ENCODE measurements at regions not wholly inside any gene's neighbourhood (a gene's known extent, or its start where the extent isn't known, plus 50 kb on each side); places are given as distances from the start of the nearest gene placed in this dataset.

DNA sequence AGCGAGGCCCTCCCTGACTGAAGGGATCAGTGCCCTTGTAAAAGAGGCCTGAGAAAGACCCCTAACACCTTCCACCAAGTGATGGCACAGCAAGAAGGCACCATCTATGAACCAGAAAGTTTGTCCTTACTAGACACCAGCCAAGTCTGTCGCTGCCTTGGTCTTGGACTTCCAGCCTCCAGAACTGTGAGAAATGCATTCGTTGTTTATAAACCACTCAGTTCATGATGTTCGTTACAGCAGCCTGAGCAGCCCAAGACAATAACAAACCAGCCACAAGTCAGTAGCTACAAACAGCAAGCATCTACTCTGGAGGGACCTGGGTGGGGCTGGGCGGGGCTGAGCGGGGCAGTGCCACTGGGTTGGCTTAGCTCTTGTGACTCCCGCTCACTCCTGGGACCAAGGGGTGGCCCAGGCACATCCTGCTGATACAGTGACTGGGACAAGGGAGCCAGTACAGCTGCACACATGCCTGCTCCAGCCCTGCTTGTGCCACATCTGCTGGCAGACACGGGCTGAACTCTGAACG, 234.9 kb downstream of the IRF8 start:
- peaks cover 3% of the 10 kb centered on the region for H3K9me3 Mint-ChIP-seq (ENCODE audit: unreplicated experiment)
- H3K27ac Mint-ChIP-seq (ENCODE audit: unreplicated experiment), result no peak overlapping the region
- no peaks in the 10 kb centered on the region for H3K4me1 Mint-ChIP-seq (ENCODE audit: low read depth, unreplicated experiment)
- TF ChIP-seq, protein P1, sequence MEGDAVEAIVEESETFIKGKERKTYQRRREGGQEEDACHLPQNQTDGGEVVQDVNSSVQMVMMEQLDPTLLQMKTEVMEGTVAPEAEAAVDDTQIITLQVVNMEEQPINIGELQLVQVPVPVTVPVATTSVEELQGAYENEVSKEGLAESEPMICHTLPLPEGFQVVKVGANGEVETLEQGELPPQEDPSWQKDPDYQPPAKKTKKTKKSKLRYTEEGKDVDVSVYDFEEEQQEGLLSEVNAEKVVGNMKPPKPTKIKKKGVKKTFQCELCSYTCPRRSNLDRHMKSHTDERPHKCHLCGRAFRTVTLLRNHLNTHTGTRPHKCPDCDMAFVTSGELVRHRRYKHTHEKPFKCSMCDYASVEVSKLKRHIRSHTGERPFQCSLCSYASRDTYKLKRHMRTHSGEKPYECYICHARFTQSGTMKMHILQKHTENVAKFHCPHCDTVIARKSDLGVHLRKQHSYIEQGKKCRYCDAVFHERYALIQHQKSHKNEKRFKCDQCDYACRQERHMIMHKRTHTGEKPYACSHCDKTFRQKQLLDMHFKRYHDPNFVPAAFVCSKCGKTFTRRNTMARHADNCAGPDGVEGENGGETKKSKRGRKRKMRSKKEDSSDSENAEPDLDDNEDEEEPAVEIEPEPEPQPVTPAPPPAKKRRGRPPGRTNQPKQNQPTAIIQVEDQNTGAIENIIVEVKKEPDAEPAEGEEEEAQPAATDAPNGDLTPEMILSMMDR (IDR thresholded peaks at IDR 0.05; ENCODE audit: partially characterized antibody, unreplicated experiment), result no peak
- no peaks in the 10 kb centered on the region for H3K36me3 Mint-ChIP-seq (ENCODE audit: unreplicated experiment)
- no peak for DNase-seq
- peaks cover 3% of the 10 kb centered on the region for H3K27me3 Mint-ChIP-seq (ENCODE audit: unreplicated experiment)
- H3K4me3 Mint-ChIP-seq (ENCODE audit: unreplicated experiment), result no peak overlapping the region

DNA sequence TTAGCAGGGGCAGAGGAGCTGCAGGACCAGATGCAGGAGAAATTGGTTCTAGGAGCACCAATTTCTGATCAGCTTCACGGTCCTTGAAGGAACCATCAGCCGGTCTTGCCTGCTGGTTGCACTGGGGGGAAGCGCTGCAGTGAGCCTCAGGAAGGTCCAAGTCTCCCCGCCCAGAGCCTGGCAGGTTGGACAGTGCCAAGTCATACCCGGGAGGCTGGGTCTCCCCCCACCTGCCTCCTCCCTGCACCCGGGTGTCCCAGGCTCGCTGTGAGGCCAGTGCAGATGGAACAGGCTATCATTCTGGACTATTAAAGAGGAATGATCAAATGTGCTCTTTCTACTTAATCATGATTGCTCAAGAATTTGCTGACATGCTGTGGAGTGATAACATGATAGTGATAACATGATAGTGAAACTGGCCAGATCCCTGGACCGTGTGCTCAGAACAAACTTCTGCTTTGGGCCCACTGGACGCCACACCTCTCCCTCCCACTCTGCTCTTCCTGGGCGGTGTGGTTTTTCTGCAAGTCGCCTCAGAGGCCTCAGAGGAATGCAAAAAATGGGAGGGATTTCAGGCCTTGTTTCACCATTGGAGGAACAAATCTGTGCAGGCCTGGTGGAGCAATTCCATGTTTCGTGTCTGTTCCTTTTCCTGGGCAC, 236.0 kb downstream of the IRF8 start:
- Mint-ChIP-seq H3K27ac (ENCODE audit: unreplicated experiment) (no peak overlapping the region), H3K4me3 (ENCODE audit: unreplicated experiment) (no peak overlapping the region)

DNA sequence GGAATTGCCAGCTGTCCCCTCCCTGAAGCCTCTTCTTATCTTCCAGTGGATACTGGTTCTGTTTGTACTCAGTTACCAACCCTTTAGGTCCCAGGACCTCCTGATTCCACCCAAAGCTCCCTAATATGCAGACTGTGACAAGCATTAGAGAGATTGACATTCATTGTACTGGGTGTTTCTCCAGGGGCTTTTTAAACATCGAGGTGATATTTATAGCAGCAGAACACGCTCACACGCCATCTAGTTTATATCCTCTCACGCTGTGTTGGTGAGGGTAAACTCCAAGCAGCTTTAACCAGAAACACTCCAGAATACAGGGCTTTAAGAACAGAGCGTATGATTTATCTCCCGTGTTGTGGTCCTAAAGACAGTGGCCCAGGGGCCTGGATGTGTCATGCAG, 238.4 kb downstream of the IRF8 start:
- DNase-seq, result no peak
- TF ChIP-seq, protein P1 (IDR thresholded peaks at IDR 0.05; ENCODE audit: partially characterized antibody, unreplicated experiment), result no peak
- H3K27me3 Mint-ChIP-seq (ENCODE audit: unreplicated experiment), result peaks cover 3% of the 10 kb centered on the region
- no peak overlapping the region for H3K4me3 Mint-ChIP-seq (ENCODE audit: unreplicated experiment)
- no peaks in the 10 kb centered on the region for H3K4me1 Mint-ChIP-seq (ENCODE audit: low read depth, unreplicated experiment)
- no peak overlapping the region for H3K27ac Mint-ChIP-seq (ENCODE audit: unreplicated experiment)
- H3K9me3 Mint-ChIP-seq (ENCODE audit: unreplicated experiment), result peaks cover 2% of the 10 kb centered on the region
- H3K36me3 Mint-ChIP-seq (ENCODE audit: unreplicated experiment), result no peaks in the 10 kb centered on the region

More for the DNA sequence above, 236.0 kb downstream of the IRF8 start:
- Mint-ChIP-seq H3K36me3 (ENCODE audit: unreplicated experiment) (no peaks in the 10 kb centered on the region), H3K27me3 (ENCODE audit: unreplicated experiment) (peaks cover 3% of the 10 kb centered on the region), H3K9me3 (ENCODE audit: unreplicated experiment) (peaks cover 3% of the 10 kb centered on the region), H3K4me1 (ENCODE audit: low read depth, unreplicated experiment) (no peaks in the 10 kb centered on the region)
- DNase-seq, result no peak
- TF ChIP-seq, protein P1 (IDR thresholded peaks at IDR 0.05; ENCODE audit: partially characterized antibody, unreplicated experiment), result no peak

DNA sequence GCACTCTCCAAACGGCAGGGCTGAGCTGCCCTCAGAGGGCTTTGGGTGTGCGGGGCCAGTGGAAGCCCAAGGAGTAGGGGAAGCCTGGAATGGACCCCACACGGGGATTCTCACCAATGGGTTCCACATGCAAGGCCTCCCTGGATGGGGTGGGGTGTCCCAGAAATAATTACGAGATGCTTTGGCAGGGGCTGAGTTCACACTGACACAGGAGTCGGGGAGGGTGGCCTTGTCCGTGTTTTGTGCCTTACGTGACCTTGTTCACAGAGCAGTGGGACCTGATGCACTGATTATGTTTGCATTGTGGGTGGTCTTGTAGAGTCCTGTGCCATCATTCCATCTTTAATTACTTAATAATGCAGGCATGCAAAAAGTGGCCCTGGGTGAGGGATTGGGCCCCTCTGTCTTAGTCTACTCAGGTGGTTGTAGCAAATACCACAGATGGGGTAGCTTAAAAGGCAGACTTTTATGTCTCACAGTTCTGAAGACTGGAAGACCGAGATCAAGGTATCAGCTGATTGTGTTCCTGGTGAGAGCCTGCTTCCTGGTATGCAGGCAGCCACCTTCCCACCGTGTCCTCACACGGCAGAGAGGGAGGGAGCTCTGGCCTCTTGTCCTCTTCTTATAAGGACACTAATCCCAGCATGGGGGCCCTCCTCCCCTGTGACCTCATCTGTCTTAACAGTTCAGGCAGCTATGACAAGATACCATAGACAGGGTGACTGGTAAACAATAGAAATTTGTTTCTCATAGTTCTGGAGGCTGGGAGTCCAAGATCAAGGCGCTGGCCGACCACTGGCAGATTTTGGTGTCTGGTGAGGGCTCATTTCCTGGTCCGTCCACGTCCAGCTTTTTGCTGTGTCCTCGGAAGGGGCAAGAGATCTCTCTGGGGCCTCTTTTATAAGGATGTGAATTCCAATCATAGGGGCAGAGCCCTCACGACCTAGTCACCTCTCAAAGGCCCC, 239.4 kb downstream of the IRF8 start:
- TF ChIP-seq, protein P1 (IDR thresholded peaks at IDR 0.05; ENCODE audit: partially characterized antibody, unreplicated experiment), result no peak
- H3K4me3 Mint-ChIP-seq (ENCODE audit: unreplicated experiment), result no peak overlapping the region
- peaks cover 3% of the 10 kb centered on the region for H3K27me3 Mint-ChIP-seq (ENCODE audit: unreplicated experiment)
- H3K36me3 Mint-ChIP-seq (ENCODE audit: unreplicated experiment), result no peaks in the 10 kb centered on the region
- no peaks in the 10 kb centered on the region for H3K4me1 Mint-ChIP-seq (ENCODE audit: low read depth, unreplicated experiment)
- DNase-seq, result no peak
- no peak overlapping the region for H3K27ac Mint-ChIP-seq (ENCODE audit: unreplicated experiment)
- peaks cover 2% of the 10 kb centered on the region for H3K9me3 Mint-ChIP-seq (ENCODE audit: unreplicated experiment)

All from glutamatergic neuron (in vitro differentiated cells).